H9 (cell line): ENCODE measurements at regions not wholly inside any gene's neighbourhood (a gene's known extent, or its start where the extent isn't known, plus 50 kb on each side); places are given as distances from the start of the nearest gene placed in this dataset.

ENCODE experiments used
- DNase-seq: peaks from one replicate; pipeline ENCODE4 v3.0.0-alpha.2; 2017
- H2AFZ ChIP-seq: one replicate; pipeline ENCODE4 v1.6.1; 2013; ENCODE audit warnings: mild to moderate bottlenecking, low read length, control low read depth, moderate library complexity
- H2AK5ac ChIP-seq: 2 replicates; pipeline ENCODE4 v1.6.1; 2013; ENCODE audit warnings: low read length, control low read depth, mixed read lengths; ENCODE audit not compliant: insufficient read length
- H2BK120ac ChIP-seq: one replicate; pipeline ENCODE4 v1.6.1; 2013; ENCODE audit warnings: low read depth, mild to moderate bottlenecking, low read length, control low read depth, inconsistent platforms; ENCODE audit not compliant: poor library complexity, severe bottlenecking
- H2BK12ac ChIP-seq: 2 replicates; pipeline ENCODE4 v1.6.1; 2013; ENCODE audit warnings: low read length, control low read depth, mixed read lengths, low read depth; ENCODE audit not compliant: insufficient read length
- H2BK15ac ChIP-seq: 2 replicates; pipeline ENCODE4 v1.6.1; 2013; ENCODE audit warnings: low read depth, low read length, control low read depth
- H2BK20ac ChIP-seq: one replicate; pipeline ENCODE4 v1.6.1; 2013; ENCODE audit warnings: low read depth, mild to moderate bottlenecking, low read length, control low read depth, inconsistent platforms; ENCODE audit not compliant: poor library complexity, severe bottlenecking
- H2BK5ac ChIP-seq: 2 replicates; pipeline ENCODE4 v1.6.1; 2013; ENCODE audit warnings: low read length, control low read depth, mixed read lengths; ENCODE audit not compliant: insufficient read length
- H3K14ac ChIP-seq: 2 replicates; pipeline ENCODE4 v1.6.1; 2013; ENCODE audit warnings: low read length, control low read depth; ENCODE audit not compliant: insufficient read depth
- H3K18ac ChIP-seq: 2 replicates; pipeline ENCODE4 v1.6.1; 2013; ENCODE audit warnings: low read depth, mild to moderate bottlenecking, mixed read lengths, low read length, control low read depth; ENCODE audit not compliant: insufficient read length
- H3K23ac ChIP-seq: 2 replicates; pipeline ENCODE4 v1.6.1; 2013; ENCODE audit warnings: low read length, control low read depth, mixed read lengths, low read depth; ENCODE audit not compliant: insufficient read length
- H3K23me2 ChIP-seq: 2 replicates; pipeline ENCODE4 v1.6.1; 2013; ENCODE audit warnings: low read depth, mild to moderate bottlenecking, mixed read lengths, low read length, control low read depth; ENCODE audit not compliant: insufficient read length, poor library complexity, severe bottlenecking
- H3K27ac ChIP-seq: 2 replicates; pipeline ENCODE4 v1.5.1; 2013; ENCODE audit warnings: low read length, control low read depth, mixed read lengths, low read depth; ENCODE audit not compliant: insufficient read length
- H3K27me3 ChIP-seq: 2 replicates; pipeline ENCODE4 v1.6.1; 2013; ENCODE audit warnings: low read length, control low read depth, inconsistent platforms; ENCODE audit not compliant: insufficient read depth
- H3K4ac ChIP-seq: 2 replicates; pipeline ENCODE4 v1.6.1; 2013; ENCODE audit warnings: low read depth, mild to moderate bottlenecking, control low read depth, inconsistent platforms, low read length, moderate library complexity
- H3K4me1 ChIP-seq: 2 replicates; pipeline ENCODE4 v1.6.1; 2013; ENCODE audit warnings: low read length, control low read depth, inconsistent platforms; ENCODE audit not compliant: insufficient read depth
- H3K4me2 ChIP-seq: 2 replicates; pipeline ENCODE4 v1.6.1; 2013; ENCODE audit warnings: low read length, control low read depth, mixed read lengths; ENCODE audit not compliant: insufficient read length, insufficient read depth
- H3K56ac ChIP-seq: 2 replicates; pipeline ENCODE4 v1.6.1; 2013; ENCODE audit warnings: low read depth, mild to moderate bottlenecking, mixed read lengths, low read length, control low read depth; ENCODE audit not compliant: insufficient read length
- H3K79me1 ChIP-seq: 2 replicates; pipeline ENCODE4 v1.6.1; 2013; ENCODE audit warnings: low read depth, mild to moderate bottlenecking, moderate library complexity, low read length, control low read depth, inconsistent platforms; ENCODE audit not compliant: insufficient read depth, poor library complexity, severe bottlenecking
- H3K79me2 ChIP-seq: 2 replicates; pipeline ENCODE4 v1.6.1; 2013; ENCODE audit warnings: low read length, control low read depth, inconsistent platforms; ENCODE audit not compliant: insufficient read depth
- H3K9ac ChIP-seq: 2 replicates; pipeline ENCODE4 v1.6.1; 2013; ENCODE audit warnings: low read length, control low read depth, mixed read lengths; ENCODE audit not compliant: insufficient read length; ENCODE audit errors: extremely low read depth
- H3K9me3 ChIP-seq: one replicate; pipeline ENCODE4 v1.6.1; 2013; ENCODE audit warnings: low read depth, low read length, inconsistent platforms; ENCODE audit not compliant: control insufficient read depth
- H3T11ph ChIP-seq: one replicate; pipeline ENCODE4 v1.6.1; 2013; ENCODE audit warnings: mild to moderate bottlenecking, low read length, control low read depth, inconsistent platforms
- H4K20me1 ChIP-seq: one replicate; pipeline ENCODE4 v1.6.1; 2013; ENCODE audit not compliant: control insufficient read depth, insufficient read length, insufficient read depth
- H4K5ac ChIP-seq: 2 replicates; pipeline ENCODE4 v1.6.1; 2013; ENCODE audit warnings: low read depth, mild to moderate bottlenecking, mixed read lengths, low read length, control low read depth; ENCODE audit not compliant: insufficient read length
- H4K8ac ChIP-seq: replicated peaks from 2 replicates; pipeline ENCODE4 v1.6.1; 2013; ENCODE audit warnings: low read length, control low read depth, mixed read lengths, low read depth; ENCODE audit not compliant: insufficient read length
- H4K91ac ChIP-seq: 2 replicates; pipeline ENCODE4 v1.6.1; 2013; ENCODE audit warnings: low read depth, mild to moderate bottlenecking, moderate library complexity, mixed read lengths, low read length, control low read depth; ENCODE audit not compliant: insufficient read length
- H3K27ac Mint-ChIP-seq, 3 experiments: 2 replicates in 2 of 3; 3 replicates in 1 of 3; pipeline ENCODE4 v1.8.0; 2020 to 2021; ENCODE audit warnings: mixed read lengths in 3 of 3, mild to moderate bottlenecking in 1 of 3, moderate library complexity in 1 of 3
- H3K27me3 Mint-ChIP-seq: 2 replicates; pipeline ENCODE4 v1.8.0; 2021; ENCODE audit warnings: low read depth, mild to moderate bottlenecking, moderate library complexity, mixed read lengths
- H3K36me3 Mint-ChIP-seq, 3 experiments: 2 replicates in 2 of 3; 3 replicates in 1 of 3; pipeline ENCODE4 v1.8.0; 2020 to 2021; ENCODE audit warnings: low read depth in 3 of 3, mixed read lengths in 3 of 3; ENCODE audit not compliant: insufficient read depth in 1 of 3
- H3K4me1 Mint-ChIP-seq, 2 experiments: 2 replicates each; pipeline ENCODE4 v1.8.0; 2020; ENCODE audit warnings: mixed read lengths in 2 of 2
- H3K4me3 Mint-ChIP-seq, 2 experiments: 2 replicates in 1 of 2; 3 replicates in 1 of 2; pipeline ENCODE4 v1.8.0; 2020 to 2021; ENCODE audit warnings: mild to moderate bottlenecking in 2 of 2, mixed read lengths in 2 of 2, moderate library complexity in 1 of 2
- H3K9me3 Mint-ChIP-seq, 2 experiments: 2 replicates in 1 of 2; 3 replicates in 1 of 2; pipeline ENCODE4 v1.8.0; 2020; ENCODE audit warnings: mild to moderate bottlenecking in 2 of 2, mixed read lengths in 2 of 2, moderate library complexity in 1 of 2
- WGBS: extraction: QIAGEN DNeasy Blood & Tissue Kit; methylation state at CpG from one replicate; pipeline ENCODE4 v1.1.7; 2013; ENCODE audit warnings: missing lambda C conversion rate, low lambda C conversion rate, mixed read lengths; ENCODE audit not compliant: insufficient read length; ENCODE audit errors: extremely low coverage; 5-methylcytosine and 5-hydroxymethylcytosine counted together
- TF ChIP-seq, protein P1 (sequence below): fragments of 200-600 bp; sonication (generic); conservative IDR thresholded peaks from 3 replicates; pipeline ENCODE4 v1.8.0; 2021; ENCODE audit warnings: antibody characterized with exemption, mild to moderate bottlenecking

DNA sequence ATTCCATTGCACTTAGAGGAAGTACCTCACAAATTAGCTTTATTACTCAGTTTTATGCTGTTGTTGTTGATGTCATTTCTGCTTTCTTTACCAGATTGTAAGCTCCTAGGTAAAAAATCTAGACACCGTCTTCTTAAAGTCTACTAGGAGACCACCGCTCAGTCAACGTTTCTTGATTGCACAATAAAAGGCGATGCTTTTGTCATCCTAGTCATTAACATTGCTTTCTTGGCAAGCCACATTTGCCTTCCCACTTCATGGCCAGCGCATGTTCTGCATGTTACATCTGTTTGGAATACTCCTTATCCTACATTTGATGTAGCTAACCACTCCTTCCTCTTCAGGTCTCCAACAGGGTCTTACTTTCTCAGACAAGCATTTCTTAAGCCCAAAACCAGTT lies 464.0 kb upstream of the TUSC1 start:
- no peak overlapping the region for H4K8ac ChIP-seq
- Mint-ChIP-seq H3K27me3 (no peaks in the 10 kb centered on the region), H3K4me1 (0 out of 4 replicates have a peak, but pooled peaks cover 0 to 4% of the 10 kb centered on the region in 2 experiments), H3K9me3 (peaks cover 3% of the 10 kb centered on the region in 2 experiments; a peak in 2 of 5 replicates), H3K27ac (no peak overlapping the region), H3K36me3 (peaks cover 0 to 5% (median 2%) of the 10 kb centered on the region in 3 experiments; a peak in 1 of 7 replicates), H3K4me3 (no peak overlapping the region)
- H3K4ac ChIP-seq: no peak overlapping the region
- no peak overlapping the region for H2BK15ac ChIP-seq
- H3K4me2 ChIP-seq: no peak overlapping the region
- no peak overlapping the region for H2AFZ ChIP-seq
- H3K9me3 ChIP-seq: no peaks in the 10 kb centered on the region
- no peak for DNase-seq
- H3K14ac ChIP-seq: no peak overlapping the region
- H4K20me1 ChIP-seq: no peaks in the 10 kb centered on the region
- no peaks in the 10 kb centered on the region for H3K79me1 ChIP-seq
- no peaks in the 10 kb centered on the region for H3K79me2 ChIP-seq
- H4K5ac ChIP-seq: no peak overlapping the region
- no peak overlapping the region for H3K27ac ChIP-seq
- H2BK20ac ChIP-seq: no peak overlapping the region
- H3T11ph ChIP-seq: no peak overlapping the region
- no peaks in the 10 kb centered on the region for H3K4me1 ChIP-seq
- no peaks in the 10 kb centered on the region for H3K23me2 ChIP-seq
- no peak overlapping the region for H4K91ac ChIP-seq
- TF ChIP-seq, protein P1, sequence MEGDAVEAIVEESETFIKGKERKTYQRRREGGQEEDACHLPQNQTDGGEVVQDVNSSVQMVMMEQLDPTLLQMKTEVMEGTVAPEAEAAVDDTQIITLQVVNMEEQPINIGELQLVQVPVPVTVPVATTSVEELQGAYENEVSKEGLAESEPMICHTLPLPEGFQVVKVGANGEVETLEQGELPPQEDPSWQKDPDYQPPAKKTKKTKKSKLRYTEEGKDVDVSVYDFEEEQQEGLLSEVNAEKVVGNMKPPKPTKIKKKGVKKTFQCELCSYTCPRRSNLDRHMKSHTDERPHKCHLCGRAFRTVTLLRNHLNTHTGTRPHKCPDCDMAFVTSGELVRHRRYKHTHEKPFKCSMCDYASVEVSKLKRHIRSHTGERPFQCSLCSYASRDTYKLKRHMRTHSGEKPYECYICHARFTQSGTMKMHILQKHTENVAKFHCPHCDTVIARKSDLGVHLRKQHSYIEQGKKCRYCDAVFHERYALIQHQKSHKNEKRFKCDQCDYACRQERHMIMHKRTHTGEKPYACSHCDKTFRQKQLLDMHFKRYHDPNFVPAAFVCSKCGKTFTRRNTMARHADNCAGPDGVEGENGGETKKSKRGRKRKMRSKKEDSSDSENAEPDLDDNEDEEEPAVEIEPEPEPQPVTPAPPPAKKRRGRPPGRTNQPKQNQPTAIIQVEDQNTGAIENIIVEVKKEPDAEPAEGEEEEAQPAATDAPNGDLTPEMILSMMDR: no peak
- H2BK5ac ChIP-seq: no peak overlapping the region
- H2BK12ac ChIP-seq: no peak overlapping the region
- no peak overlapping the region for H2AK5ac ChIP-seq
- no peak overlapping the region for H3K23ac ChIP-seq
- WGBS: no CpG with 5 or more reads among the region's 5 CpGs
- no peaks in the 10 kb centered on the region for H3K27me3 ChIP-seq
- no peak overlapping the region for H2BK120ac ChIP-seq
- no peak overlapping the region for H3K56ac ChIP-seq
- no peak overlapping the region for H3K9ac ChIP-seq
- H3K18ac ChIP-seq: no peak overlapping the region
